Neural cell (in vitro differentiated cells): ENCODE measurements at regions not wholly inside any gene's neighbourhood (a gene's known extent, or its start where the extent isn't known, plus 50 kb on each side); places are given as distances from the start of the nearest gene placed in this dataset.

ENCODE experiments used
- H2AFZ ChIP-seq: fragments of 200-600, 300-800 bp; sonication (generic), shearing (Covaris generic); 2 replicates; pipeline ENCODE4 v1.6.0; 2014; ENCODE audit warnings: low read depth, mild to moderate bottlenecking, antibody characterized with exemption, low read length, moderate library complexity
- H3F3A ChIP-seq: fragments of 200-600 bp; shearing (Covaris generic); 2 replicates; pipeline ENCODE4 v1.6.1; 2016; ENCODE audit warnings: mild to moderate bottlenecking, moderate library complexity, mixed read lengths, antibody characterized with exemption, low read length; ENCODE audit not compliant: insufficient read depth, poor library complexity, severe bottlenecking
- H3K27ac ChIP-seq: fragments of 200-600, 300-800 bp; sonication (generic), shearing (Covaris generic); 2 replicates; pipeline ENCODE4 v1.5.1; 2014; ENCODE audit warnings: mild to moderate bottlenecking, low read length, moderate library complexity
- H3K27me3 ChIP-seq: fragments of 300-800, 200-600 bp; sonication (generic), shearing (Covaris generic); 2 replicates; pipeline ENCODE4 v1.6.0; 2014; ENCODE audit warnings: mild to moderate bottlenecking, low read depth, low read length, moderate library complexity; ENCODE audit not compliant: insufficient read depth
- H3K36me3 ChIP-seq: fragments of 300-800, 200-600 bp; sonication (generic), shearing (Covaris generic); 2 replicates; pipeline ENCODE4 v1.5.1; 2014; ENCODE audit warnings: mild to moderate bottlenecking, antibody characterized with exemption, low read length, moderate library complexity; ENCODE audit not compliant: insufficient read depth
- H3K4me2 ChIP-seq: fragments of 300-800, 200-600 bp; sonication (generic), shearing (Covaris generic); 2 replicates; pipeline ENCODE4 v1.6.0; 2014; ENCODE audit warnings: mild to moderate bottlenecking, low read length
- H3K4me3 ChIP-seq: fragments of 300-800, 200-600 bp; sonication (generic), shearing (Covaris generic); 2 replicates; pipeline ENCODE4 v1.5.1; 2014; ENCODE audit warnings: mild to moderate bottlenecking, low read length, moderate library complexity
- H3K79me2 ChIP-seq: fragments of 200-600 bp; shearing (Covaris generic); replicated peaks from 2 replicates; pipeline ENCODE4 v1.6.0; 2014; ENCODE audit warnings: mild to moderate bottlenecking, low read length, moderate library complexity; ENCODE audit not compliant: insufficient read depth
- H3K9ac ChIP-seq: fragments of 300-800, 200-600 bp; sonication (generic), shearing (Covaris generic); 2 replicates; pipeline ENCODE4 v1.6.1; 2016; ENCODE audit warnings: mild to moderate bottlenecking, low read length, mixed read lengths
- H3K9me2 ChIP-seq: fragments of 200-600 bp; shearing (Covaris generic); 2 replicates; pipeline ENCODE4 v1.6.1; 2016; ENCODE audit warnings: mild to moderate bottlenecking, low read length, mixed read lengths; ENCODE audit not compliant: insufficient read depth
- H3K9me3 ChIP-seq: fragments of 200-600, 300-800 bp; sonication (generic), shearing (Covaris generic); 2 replicates; pipeline ENCODE4 v1.6.1; 2016; ENCODE audit warnings: mild to moderate bottlenecking, mixed run types, low read length, moderate library complexity, mixed read lengths
- H4K20me1 ChIP-seq: fragments of 200-600 bp; shearing (Covaris generic); 2 replicates; pipeline ENCODE4 v1.6.1; 2016; ENCODE audit warnings: mild to moderate bottlenecking, mixed run types; ENCODE audit not compliant: insufficient read depth
- CTCF ChIP-seq: fragments of 450-650 bp; IDR thresholded peaks from 2 replicates; pipeline ENCODE4 v1.5.1; 2014; ENCODE audit warnings: antibody characterized with exemption, mild to moderate bottlenecking, moderate library complexity; ENCODE audit not compliant: poor library complexity, severe bottlenecking
- EP300 ChIP-seq: fragments of 450-650 bp; conservative IDR thresholded peaks from 2 replicates; pipeline ENCODE4 v1.6.1; 2014; ENCODE audit warnings: antibody characterized with exemption, mild to moderate bottlenecking, moderate library complexity; ENCODE audit not compliant: poor library complexity, severe bottlenecking
- EZH2 ChIP-seq: fragments of 200-600, 300-800 bp; shearing (Covaris generic), sonication (generic); IDR thresholded peaks from 2 replicates; pipeline ENCODE4 v1.6.1; 2014; ENCODE audit warnings: antibody characterized with exemption, low read length, borderline replicate concordance, mild to moderate bottlenecking; ENCODE audit not compliant: insufficient read depth, poor library complexity, severe bottlenecking
- MXI1 ChIP-seq: fragments of 450-650 bp; conservative IDR thresholded peaks from 2 replicates; pipeline ENCODE4 v1.6.1; 2014; ENCODE audit warnings: antibody characterized with exemption, mild to moderate bottlenecking; ENCODE audit not compliant: poor library complexity, severe bottlenecking
- POLR2AphosphoS5 ChIP-seq: IDR thresholded peaks from 2 replicates; pipeline ENCODE4 v1.6.1; 2012
- RAD21 ChIP-seq: fragments of 450-650 bp; conservative IDR thresholded peaks from 2 replicates; pipeline ENCODE4 v1.6.1; 2014; ENCODE audit warnings: antibody characterized with exemption, mild to moderate bottlenecking, moderate library complexity
- SMC3 ChIP-seq: fragments of 450-650 bp; conservative IDR thresholded peaks from 2 replicates; pipeline ENCODE4 v1.6.1; 2014; ENCODE audit warnings: antibody characterized with exemption, mild to moderate bottlenecking, moderate library complexity; ENCODE audit not compliant: poor library complexity
- TAF1 ChIP-seq: IDR thresholded peaks from 2 replicates; pipeline ENCODE4 v1.6.1; 2012; ENCODE audit warnings: low read depth
- TF ChIP-seq, protein P1 (sequence below): IDR thresholded peaks from 2 replicates; pipeline ENCODE4 v1.6.1; 2012; ENCODE audit warnings: borderline replicate concordance

GRCh38 chr4:189765301-189765700 is 175.4 kb upstream of the FRG1 start:
- H4K20me1 ChIP-seq = no peaks in the 10 kb centered on the region
- no peaks in the 10 kb centered on the region for H3K79me2 ChIP-seq
- no peak overlapping the region for H3K27ac ChIP-seq
- H3K36me3 ChIP-seq = no peaks in the 10 kb centered on the region
- H3K27me3 ChIP-seq = no peaks in the 10 kb centered on the region
- no peaks in the 10 kb centered on the region for H3K9me3 ChIP-seq
- H3K4me2 ChIP-seq = no peak overlapping the region
- no peak overlapping the region for H2AFZ ChIP-seq
- H3K4me3 ChIP-seq = no peak overlapping the region
- no peaks in the 10 kb centered on the region for H3F3A ChIP-seq
- TF ChIP-seq MXI1 (no peak), EZH2 (no peak), EP300 (no peak), SMC3 (no peak), TAF1 (no peak), POLR2AphosphoS5 (no peak), RAD21 (no peak), CTCF (no peak)
- TF ChIP-seq, protein P1, sequence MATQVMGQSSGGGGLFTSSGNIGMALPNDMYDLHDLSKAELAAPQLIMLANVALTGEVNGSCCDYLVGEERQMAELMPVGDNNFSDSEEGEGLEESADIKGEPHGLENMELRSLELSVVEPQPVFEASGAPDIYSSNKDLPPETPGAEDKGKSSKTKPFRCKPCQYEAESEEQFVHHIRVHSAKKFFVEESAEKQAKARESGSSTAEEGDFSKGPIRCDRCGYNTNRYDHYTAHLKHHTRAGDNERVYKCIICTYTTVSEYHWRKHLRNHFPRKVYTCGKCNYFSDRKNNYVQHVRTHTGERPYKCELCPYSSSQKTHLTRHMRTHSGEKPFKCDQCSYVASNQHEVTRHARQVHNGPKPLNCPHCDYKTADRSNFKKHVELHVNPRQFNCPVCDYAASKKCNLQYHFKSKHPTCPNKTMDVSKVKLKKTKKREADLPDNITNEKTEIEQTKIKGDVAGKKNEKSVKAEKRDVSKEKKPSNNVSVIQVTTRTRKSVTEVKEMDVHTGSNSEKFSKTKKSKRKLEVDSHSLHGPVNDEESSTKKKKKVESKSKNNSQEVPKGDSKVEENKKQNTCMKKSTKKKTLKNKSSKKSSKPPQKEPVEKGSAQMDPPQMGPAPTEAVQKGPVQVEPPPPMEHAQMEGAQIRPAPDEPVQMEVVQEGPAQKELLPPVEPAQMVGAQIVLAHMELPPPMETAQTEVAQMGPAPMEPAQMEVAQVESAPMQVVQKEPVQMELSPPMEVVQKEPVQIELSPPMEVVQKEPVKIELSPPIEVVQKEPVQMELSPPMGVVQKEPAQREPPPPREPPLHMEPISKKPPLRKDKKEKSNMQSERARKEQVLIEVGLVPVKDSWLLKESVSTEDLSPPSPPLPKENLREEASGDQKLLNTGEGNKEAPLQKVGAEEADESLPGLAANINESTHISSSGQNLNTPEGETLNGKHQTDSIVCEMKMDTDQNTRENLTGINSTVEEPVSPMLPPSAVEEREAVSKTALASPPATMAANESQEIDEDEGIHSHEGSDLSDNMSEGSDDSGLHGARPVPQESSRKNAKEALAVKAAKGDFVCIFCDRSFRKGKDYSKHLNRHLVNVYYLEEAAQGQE = no peak
- H3K9ac ChIP-seq = no peak overlapping the region
- H3K9me2 ChIP-seq = no peaks in the 10 kb centered on the region

- Histone ChIP-seq H2AFZ (no peak overlapping the region), H4K20me1 (no peaks in the 10 kb centered on the region), H3K27me3 (no peaks in the 10 kb centered on the region), H3K79me2 (no peaks in the 10 kb centered on the region), H3K27ac (no peak overlapping the region), H3K36me3 (no peaks in the 10 kb centered on the region), H3K9me3 (no peaks in the 10 kb centered on the region), H3K4me3 (no peak overlapping the region), H3K9ac (no peak overlapping the region), H3K9me2 (no peaks in the 10 kb centered on the region), H3K4me2 (no peak overlapping the region), H3F3A (no peaks in the 10 kb centered on the region)
- TF ChIP-seq SMC3 = no peak
- no peak for TF ChIP-seq RAD21
- TF ChIP-seq, protein P1 = no peak
- TF ChIP-seq EZH2 = no peak
- no peak for TF ChIP-seq MXI1
- no peak for TF ChIP-seq POLR2AphosphoS5
- no peak for TF ChIP-seq EP300
- no peak for TF ChIP-seq TAF1
- no peak for TF ChIP-seq CTCF
These were observed 174.9 kb upstream of the FRG1 start for GRCh38 chr4:189765736-189766135.
